GM12872 (cell line): ENCODE measurements at regions not wholly inside any gene's neighbourhood (a gene's known extent, or its start where the extent isn't known, plus 50 kb on each side); places are given as distances from the start of the nearest gene placed in this dataset.

Source experiments
- TF ChIP-seq, protein P1 (sequence below): IDR thresholded peaks from 3 replicates; pipeline ENCODE4 v1.5.1; 2011; ENCODE audit warnings: low read depth, mild to moderate bottlenecking, low read length, moderate library complexity; ENCODE audit not compliant: insufficient read depth

DNA sequence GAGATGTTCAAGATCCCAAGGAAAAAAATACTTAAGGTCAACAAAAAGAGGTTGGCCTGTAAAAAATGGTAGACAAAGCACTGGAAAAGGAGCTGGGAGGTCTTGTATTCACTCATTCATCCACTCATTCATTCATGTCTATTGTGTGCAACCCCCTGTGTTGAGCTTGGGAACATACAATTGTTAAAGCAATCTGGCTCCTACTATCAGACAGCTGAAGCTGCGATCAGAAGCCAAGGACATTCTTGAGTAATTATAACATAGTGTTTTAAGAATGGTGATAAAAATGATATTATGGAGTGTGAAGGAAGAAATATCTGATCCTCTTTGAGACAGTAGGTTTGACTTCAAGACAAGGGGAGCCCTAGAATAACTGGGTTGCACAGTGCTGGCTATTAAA is 693.4 kb downstream of the TOX3 start:
- TF ChIP-seq, protein P1, sequence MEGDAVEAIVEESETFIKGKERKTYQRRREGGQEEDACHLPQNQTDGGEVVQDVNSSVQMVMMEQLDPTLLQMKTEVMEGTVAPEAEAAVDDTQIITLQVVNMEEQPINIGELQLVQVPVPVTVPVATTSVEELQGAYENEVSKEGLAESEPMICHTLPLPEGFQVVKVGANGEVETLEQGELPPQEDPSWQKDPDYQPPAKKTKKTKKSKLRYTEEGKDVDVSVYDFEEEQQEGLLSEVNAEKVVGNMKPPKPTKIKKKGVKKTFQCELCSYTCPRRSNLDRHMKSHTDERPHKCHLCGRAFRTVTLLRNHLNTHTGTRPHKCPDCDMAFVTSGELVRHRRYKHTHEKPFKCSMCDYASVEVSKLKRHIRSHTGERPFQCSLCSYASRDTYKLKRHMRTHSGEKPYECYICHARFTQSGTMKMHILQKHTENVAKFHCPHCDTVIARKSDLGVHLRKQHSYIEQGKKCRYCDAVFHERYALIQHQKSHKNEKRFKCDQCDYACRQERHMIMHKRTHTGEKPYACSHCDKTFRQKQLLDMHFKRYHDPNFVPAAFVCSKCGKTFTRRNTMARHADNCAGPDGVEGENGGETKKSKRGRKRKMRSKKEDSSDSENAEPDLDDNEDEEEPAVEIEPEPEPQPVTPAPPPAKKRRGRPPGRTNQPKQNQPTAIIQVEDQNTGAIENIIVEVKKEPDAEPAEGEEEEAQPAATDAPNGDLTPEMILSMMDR: no peak

DNA sequence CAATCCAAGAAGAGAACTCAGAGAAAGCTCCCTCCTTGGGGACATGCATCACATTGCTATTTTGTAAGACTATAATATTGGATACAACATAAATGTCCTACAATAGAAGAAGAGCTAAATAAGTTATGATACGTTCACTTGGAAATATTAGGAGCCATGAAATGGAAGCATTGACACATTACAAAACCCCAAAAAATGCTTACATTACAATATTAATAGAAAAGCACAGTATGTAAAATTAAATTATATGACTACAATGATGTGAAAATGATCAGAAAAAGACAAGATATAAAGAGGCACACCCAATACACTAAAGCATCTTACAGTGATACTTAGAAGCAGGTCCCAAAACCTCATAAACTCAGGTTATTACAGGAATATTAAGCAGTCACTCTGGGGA is 694.1 kb downstream of the TOX3 start:
- TF ChIP-seq, protein P1: no peak

DNA sequence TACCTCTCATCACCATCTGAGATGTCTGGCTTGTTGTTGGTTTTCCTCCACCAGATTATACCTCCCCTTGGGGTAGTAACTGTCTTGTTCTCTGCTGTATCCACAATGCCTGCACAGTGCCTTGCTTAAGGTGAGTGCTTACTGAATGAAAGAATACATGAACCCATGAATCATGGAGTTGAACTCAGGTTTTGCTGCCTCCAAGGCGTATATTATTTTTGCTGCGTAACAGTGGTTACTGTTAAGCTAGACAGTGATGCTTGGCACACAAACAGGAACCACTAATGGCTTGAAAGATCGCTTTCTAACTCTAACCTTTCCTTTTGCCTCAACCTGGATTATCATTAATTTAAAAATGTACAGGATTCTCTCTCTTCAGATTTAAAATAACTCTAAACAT is 695.8 kb downstream of the TOX3 start:
- TF ChIP-seq, protein P1: no peak

DNA sequence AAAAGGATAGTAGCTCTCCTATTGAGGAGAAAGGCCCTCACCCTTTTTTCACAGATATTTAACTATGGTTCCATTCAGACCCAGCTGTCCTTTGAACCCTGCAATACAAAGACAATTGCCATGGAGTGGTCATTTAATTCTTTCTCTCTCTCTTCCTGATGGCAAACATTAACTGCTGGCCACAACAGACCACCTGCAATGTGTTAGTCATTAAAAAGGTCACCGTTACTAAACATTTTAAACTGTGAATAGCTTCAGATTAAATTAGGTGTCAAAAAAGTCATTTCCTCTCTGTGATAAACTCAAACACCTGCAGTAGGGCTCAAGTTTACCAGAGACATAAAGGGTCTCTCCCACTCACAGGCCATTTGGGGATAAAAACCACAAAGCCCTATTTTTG is 697.2 kb downstream of the TOX3 start:
- TF ChIP-seq, protein P1: no peak

DNA sequence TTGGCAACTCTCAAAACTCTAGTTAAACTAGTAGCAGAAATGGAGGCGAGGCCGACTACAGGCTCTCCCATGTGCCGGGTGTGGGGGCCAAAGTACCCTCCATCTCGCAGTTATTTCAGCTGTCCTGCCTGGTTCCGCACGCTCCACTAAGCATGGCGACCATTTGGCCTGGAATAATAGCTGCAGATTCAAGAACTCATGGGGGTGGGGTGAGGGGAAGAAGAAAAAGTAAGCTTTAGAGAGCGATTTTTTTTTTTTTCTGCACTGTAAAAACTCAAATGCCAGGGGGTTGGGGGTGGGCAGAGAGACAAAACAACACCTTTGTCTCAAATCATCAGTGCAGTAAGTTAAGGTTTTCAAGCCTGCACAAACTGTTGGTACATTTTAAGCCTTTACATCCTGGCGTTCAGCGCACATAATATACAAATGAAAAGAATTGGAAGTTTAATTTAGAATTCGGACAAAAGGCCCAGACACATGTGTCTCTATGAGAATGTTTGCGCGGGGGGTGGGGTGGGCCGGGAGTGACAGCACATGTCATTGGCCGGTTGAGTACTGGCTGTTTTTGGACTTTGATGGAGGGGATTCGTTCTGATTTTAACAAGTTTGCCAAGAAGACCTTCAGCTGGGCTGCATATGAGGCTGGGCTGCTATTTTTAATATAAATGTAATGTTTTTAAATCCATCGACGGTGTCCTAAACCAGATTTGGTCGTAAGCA is 694.7 kb upstream of the SALL1 start:
- TF ChIP-seq, protein P1: no peak

DNA sequence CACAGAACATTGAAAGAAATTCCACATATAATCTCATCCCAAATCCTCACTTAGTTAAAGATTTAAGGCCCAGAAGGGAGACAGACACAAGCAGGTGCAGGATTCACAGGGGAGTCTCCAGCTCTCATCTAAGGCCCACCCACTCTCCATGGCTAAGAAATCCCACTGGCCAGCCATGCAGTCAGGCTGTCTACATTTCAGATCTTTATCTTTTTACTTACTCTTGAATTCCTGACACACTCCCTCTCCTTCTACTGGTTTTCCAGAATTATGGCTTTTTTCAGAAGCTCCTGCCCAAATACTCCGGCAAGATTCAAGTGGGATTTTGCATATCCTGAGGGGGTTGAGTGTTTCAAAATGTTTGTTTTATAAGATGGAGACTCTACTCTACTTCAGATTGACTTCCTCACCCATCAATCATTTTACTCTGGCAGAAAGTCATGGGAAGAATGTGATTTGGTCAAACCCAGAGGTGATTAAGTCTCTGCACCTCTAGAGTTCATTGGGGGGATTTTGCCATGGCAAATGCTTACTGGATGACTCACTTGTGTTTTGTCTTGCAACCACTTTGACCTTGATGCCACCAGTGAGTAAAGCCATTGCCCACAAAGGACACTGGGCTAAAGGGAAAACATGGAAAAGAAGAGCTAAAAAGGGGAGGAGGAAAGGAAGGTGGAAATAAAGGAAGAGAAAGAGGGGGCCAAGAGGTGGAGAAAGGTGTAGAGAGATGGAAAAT is 688.8 kb upstream of the SALL1 start:
- TF ChIP-seq, protein P1: no peak

DNA sequence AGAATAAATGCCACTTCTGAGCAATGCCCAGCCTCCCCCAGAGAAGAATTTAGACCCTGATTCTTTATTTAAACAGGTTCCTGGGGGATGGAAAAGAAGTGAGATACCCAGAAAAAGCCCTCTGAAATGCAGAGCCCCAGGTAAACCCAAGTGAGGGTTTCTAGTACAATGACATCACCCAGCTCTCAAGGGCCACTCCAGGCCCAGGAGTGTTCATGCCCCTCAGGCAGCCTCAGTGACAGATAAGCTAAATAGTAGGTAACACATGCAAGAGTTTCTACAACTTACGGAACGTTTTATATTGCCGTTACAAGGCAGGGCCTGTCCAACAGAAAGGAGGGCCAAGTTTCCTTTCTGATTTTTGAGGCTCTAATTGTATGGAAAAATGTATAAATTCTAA is 683.7 kb upstream of the SALL1 start:
- TF ChIP-seq, protein P1: no peak
